Cardiac muscle cell (in vitro differentiated cells and primary cell): ENCODE measurements at regions not wholly inside any gene's neighbourhood (a gene's known extent, or its start where the extent isn't known, plus 50 kb on each side); places are given as distances from the start of the nearest gene placed in this dataset.

Experiments
- DNase-seq, 2 donors: peaks; one replicate each; pipeline versions ENCODE4 v3.0.0 to v3.0.0-alpha.2; 2010 to 2017; ENCODE audit warnings: low read depth in 1 of 2, low spot score in 1 of 2
- H3K27ac ChIP-seq: fragments of 200-600 bp; sonication (generic); 2 replicates; pipeline ENCODE4 v1.5.1; 2016
- H3K27me3 ChIP-seq: fragments of 200-600 bp; sonication (generic); 2 replicates; pipeline ENCODE4 v1.6.0; 2016; ENCODE audit warnings: control low read depth
- H3K36me3 ChIP-seq: fragments of 200-600 bp; sonication (generic); 2 replicates; pipeline ENCODE4 v1.5.1; 2016; ENCODE audit warnings: control low read depth
- H3K4me1 ChIP-seq: fragments of 200-600 bp; sonication (generic); 2 replicates; pipeline ENCODE4 v1.8.1; 2017; ENCODE audit warnings: low read depth, mild to moderate bottlenecking, mixed run types
- H3K4me3 ChIP-seq: fragments of 200-600 bp; sonication (generic); 2 replicates; pipeline ENCODE4 v1.5.1; 2016; ENCODE audit warnings: mild to moderate bottlenecking
- H3K9me3 ChIP-seq: fragments of 200-600 bp; sonication (generic); 2 replicates; pipeline ENCODE4 v1.5.1; 2017; ENCODE audit warnings: low read depth, mild to moderate bottlenecking, control low read depth
- TF ChIP-seq, protein P1 (sequence below): IDR thresholded peaks from 2 replicates; pipeline ENCODE4 v1.5.1; 2012; ENCODE audit warnings: low read depth, mild to moderate bottlenecking, low read length

DNA sequence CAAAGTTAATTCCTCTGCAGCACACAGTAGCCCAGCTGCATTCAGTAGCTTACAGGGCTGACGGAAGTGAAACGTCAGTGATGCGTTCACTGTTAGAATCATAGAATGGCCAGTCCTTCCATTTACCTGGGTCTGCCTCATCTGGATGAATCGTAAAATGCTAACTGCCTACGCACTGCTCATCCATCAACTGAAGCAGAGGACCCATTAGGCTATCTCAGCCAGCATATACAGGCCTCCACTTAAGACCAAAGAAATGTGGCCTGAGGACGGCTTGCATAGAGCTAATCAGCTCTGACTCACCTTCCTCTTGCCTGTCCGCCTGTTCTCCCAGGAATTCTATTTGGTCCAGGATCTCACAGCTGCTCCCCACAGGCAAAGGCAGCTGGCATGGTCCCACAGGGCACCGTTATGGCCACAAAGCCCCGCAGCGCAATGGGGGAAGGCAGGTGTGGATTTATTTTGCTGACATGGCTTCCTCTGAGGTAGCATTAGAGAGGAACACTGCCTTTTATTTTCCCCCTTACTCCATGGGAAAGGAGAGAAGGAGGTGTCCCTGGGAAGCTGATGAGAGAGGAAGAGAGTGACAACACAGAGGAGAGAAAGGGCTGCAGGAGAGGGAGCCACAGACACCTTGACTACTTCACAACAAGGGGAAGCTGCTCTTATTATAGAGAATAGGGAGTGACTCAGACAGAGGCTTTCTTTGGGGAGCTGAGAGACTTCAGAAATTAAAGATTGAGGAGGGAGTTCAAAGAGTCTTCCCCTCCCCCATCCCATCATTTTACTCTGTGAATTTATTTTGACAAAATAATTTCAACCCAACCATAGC is 177.6 kb downstream of the HHIPL2 start:
- H3K27ac ChIP-seq: no peak overlapping the region
- DNase-seq: peak; percentile 2 to 46
- H3K4me3 ChIP-seq: no peak overlapping the region
- no peaks in the 10 kb centered on the region for H3K27me3 ChIP-seq
- no peaks in the 10 kb centered on the region for H3K9me3 ChIP-seq
- TF ChIP-seq, protein P1, sequence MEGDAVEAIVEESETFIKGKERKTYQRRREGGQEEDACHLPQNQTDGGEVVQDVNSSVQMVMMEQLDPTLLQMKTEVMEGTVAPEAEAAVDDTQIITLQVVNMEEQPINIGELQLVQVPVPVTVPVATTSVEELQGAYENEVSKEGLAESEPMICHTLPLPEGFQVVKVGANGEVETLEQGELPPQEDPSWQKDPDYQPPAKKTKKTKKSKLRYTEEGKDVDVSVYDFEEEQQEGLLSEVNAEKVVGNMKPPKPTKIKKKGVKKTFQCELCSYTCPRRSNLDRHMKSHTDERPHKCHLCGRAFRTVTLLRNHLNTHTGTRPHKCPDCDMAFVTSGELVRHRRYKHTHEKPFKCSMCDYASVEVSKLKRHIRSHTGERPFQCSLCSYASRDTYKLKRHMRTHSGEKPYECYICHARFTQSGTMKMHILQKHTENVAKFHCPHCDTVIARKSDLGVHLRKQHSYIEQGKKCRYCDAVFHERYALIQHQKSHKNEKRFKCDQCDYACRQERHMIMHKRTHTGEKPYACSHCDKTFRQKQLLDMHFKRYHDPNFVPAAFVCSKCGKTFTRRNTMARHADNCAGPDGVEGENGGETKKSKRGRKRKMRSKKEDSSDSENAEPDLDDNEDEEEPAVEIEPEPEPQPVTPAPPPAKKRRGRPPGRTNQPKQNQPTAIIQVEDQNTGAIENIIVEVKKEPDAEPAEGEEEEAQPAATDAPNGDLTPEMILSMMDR: no peak
- no peaks in the 10 kb centered on the region for H3K36me3 ChIP-seq
- H3K4me1 ChIP-seq: peaks cover 12% of the 10 kb centered on the region

DNA sequence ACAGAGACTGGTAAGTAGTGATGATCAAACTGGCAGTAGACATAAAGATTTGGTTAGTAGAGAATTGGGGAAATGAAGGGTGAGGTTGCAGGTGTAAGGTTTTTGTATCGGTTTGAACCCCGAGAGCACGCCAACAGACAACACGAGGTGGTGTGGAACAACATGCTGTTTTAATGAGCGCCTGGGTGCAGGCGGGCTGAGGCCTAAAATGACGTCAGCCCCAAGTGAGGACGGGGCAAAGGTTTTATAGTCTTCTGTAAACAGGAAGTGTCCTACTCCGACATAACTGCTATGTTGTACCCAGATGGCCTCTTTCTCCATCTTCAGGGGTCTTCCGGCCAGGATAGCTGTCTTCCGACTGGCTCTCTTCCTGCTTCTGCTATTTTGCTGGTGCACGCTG is 178.8 kb downstream of the HHIPL2 start:
- Histone ChIP-seq H3K4me1 (peaks cover 12% of the 10 kb centered on the region), H3K27me3 (no peaks in the 10 kb centered on the region), H3K36me3 (no peaks in the 10 kb centered on the region), H3K9me3 (no peaks in the 10 kb centered on the region), H3K4me3 (no peak overlapping the region), H3K27ac (no peak overlapping the region)
- DNase-seq: no peak
- TF ChIP-seq, protein P1: no peak

DNA sequence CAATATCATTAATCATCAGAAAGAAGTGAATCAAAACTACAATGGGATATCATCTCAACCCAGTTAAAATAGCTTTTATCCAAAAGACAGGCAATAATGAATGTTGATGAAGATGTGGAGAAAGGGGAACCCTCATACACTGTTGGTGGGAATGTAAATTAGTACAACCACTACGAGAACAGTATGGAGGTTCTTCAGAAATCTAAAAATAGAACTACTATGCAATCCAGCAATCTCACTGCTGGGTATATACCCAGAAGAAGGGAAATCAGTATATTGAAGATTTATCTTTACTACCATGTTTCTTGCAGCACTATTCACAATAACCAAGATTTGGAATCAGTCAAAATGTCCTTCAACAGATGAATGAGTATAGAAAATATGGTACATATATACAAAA is 189.8 kb downstream of the HHIPL2 start:
- Histone ChIP-seq H3K4me3 (no peak overlapping the region), H3K27me3 (no peaks in the 10 kb centered on the region), H3K4me1 (no peaks in the 10 kb centered on the region), H3K27ac (no peak overlapping the region), H3K9me3 (no peaks in the 10 kb centered on the region), H3K36me3 (no peaks in the 10 kb centered on the region)
- TF ChIP-seq, protein P1: no peak
- no peak for DNase-seq

DNA sequence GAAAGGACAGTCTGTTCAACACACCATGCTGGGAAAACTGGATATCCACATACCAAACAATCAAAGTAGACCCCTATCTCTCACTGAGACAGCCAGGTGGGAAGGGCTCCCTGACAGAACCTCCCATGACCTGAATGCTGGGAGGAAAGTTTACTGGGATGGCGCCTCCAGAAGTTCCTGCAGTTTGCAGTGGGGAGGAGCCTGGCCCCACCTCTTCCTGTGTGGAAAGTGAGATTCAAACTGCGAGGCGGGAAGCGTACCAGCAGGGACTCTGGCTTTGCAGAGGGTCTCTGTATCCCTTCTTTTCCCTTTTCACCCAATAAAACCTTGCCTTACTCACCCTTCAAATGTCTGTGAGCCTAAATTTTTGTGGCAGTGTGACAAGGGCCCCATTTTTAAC is 190.7 kb downstream of the HHIPL2 start:
- H3K4me3 ChIP-seq: no peak overlapping the region
- no peaks in the 10 kb centered on the region for H3K4me1 ChIP-seq
- DNase-seq: no peak
- TF ChIP-seq, protein P1: no peak
- no peaks in the 10 kb centered on the region for H3K27me3 ChIP-seq
- no peaks in the 10 kb centered on the region for H3K9me3 ChIP-seq
- no peaks in the 10 kb centered on the region for H3K36me3 ChIP-seq
- H3K27ac ChIP-seq: no peak overlapping the region

DNA sequence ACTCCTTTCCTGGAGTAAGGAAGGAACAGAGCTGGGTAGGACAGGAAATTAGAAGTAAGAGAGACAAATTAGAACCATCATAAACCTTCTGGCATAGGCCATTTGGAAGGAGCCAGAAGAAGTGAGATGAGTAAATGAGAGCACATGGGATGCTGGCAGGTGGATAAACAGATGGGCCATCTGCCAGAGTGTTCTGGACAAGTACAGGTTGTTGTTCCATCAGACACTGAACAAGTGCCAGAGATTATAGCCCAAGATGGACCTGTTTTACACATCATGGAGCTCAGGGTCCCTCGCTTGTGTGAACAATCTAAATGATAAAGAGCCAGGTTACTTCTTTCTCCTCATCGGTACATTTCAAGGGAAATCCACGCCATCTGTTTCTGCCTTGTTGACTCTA is 200.3 kb downstream of the HHIPL2 start:
- Histone ChIP-seq H3K27ac (no peak overlapping the region), H3K36me3 (no peaks in the 10 kb centered on the region), H3K27me3 (no peaks in the 10 kb centered on the region), H3K4me3 (no peak overlapping the region), H3K9me3 (no peaks in the 10 kb centered on the region), H3K4me1 (no peaks in the 10 kb centered on the region)
- TF ChIP-seq, protein P1: no peak
- no peak for DNase-seq
